AG20443 (cell line): ENCODE measurements at regions not wholly inside any gene's neighbourhood (a gene's known extent, or its start where the extent isn't known, plus 50 kb on each side); places are given as distances from the start of the nearest gene placed in this dataset.
A peak's percentile ranks its signal among the peaks of the same experiment; 100 is the strongest.

Source experiments
- DNase-seq: peaks from one replicate; pipeline ENCODE4 v3.0.0; 2012; ENCODE audit warnings: low spot score, mixed read lengths

GRCh38 chr7:157061979-157062378 is 51.5 kb upstream of the MNX1 start:
- DNase-seq, result no peak

- DNase-seq, result no peak
These were observed 54.6 kb upstream of the MNX1 start for GRCh38 chr7:157065046-157065445.

GRCh38 chr7:157072361-157072760 is 61.9 kb upstream of the MNX1 start:
- DNase-seq, result no peak

- no peak for DNase-seq
These were observed 62.9 kb upstream of the MNX1 start for GRCh38 chr7:157073335-157073734.

- DNase-seq, result no peak
These were observed 63.6 kb upstream of the MNX1 start for GRCh38 chr7:157073949-157074624.

GRCh38 chr7:157076466-157076865 is 62.3 kb upstream of the UBE3C start:
- DNase-seq, result no peak

GRCh38 chr7:157077021-157077420 is 61.7 kb upstream of the UBE3C start:
- no peak for DNase-seq

- DNase-seq, result peak; percentile 61
These were observed 60.6 kb upstream of the UBE3C start for GRCh38 chr7:157077986-157078644.

GRCh38 chr7:157079116-157079515 is 59.6 kb upstream of the UBE3C start:
- no peak for DNase-seq

GRCh38 chr7:157080111-157080730 is 58.5 kb upstream of the UBE3C start:
- no peak for DNase-seq

GRCh38 chr7:157086508-157087187 is 52.1 kb upstream of the UBE3C start:
- no peak for DNase-seq

- no peak for DNase-seq
These were observed 51.1 kb upstream of the UBE3C start for GRCh38 chr7:157087646-157088045.

- no peak for DNase-seq
These were observed 50.6 kb upstream of the UBE3C start for GRCh38 chr7:157088136-157088535.
